ENCODE measurements at regions not wholly inside any gene's neighbourhood (a gene's known extent, or its start where the extent isn't known, plus 50 kb on each side); places are given as distances from the start of the nearest gene placed in this dataset.
"Not testable (repeated sequence)": the region's sequence is repeated elsewhere in the genome, so short reads cannot be mapped to it uniquely, and the experiment has no call there.

DNA sequence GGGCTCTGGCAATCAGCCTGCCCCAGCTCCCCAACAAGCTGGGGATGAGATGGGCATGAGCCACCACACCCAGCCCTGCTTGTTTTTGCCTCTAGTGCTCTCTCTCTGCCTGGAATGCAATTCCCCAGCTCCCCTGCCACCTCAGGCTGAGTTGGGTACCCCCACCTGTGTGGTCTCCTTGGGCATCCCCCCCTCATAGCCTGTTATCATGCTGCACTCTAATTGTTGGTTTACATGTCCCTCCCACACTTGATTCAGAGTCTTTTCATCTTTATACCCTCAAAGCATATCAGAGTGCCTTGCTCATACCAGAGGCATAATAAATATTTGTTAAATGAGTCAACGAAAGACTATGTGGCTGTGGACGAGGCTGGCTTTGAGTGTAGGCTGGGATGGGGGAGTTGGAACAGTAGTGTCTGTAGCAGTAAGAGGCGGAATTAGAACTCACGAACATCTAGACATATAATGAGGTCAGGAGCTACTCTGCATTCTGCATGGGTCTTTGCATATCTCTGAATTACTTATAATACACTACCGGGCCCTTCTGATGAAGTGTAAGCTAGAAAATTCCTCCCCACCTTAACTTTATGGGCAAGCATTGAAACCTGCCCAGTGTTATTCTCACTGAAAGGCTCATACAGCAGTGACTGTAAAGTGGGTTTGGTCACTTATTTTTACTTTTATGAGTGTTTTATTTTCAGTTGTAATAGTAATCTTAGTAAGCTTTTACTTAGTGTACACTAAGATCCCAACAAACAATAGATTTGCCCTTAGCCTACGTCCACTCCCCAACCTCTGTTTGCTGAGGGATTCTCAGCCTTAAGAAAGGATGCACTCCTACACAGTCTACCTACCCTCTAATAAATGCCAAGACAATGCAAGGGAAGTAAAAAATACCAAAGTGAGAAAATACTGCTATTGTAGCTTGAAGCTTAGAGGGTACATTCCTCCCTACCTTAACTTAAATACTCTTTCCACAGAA is 58.7 kb downstream of the EDN1 start:
- no peak for DNase-seq (ENCODE audit: low spot score)

DNA sequence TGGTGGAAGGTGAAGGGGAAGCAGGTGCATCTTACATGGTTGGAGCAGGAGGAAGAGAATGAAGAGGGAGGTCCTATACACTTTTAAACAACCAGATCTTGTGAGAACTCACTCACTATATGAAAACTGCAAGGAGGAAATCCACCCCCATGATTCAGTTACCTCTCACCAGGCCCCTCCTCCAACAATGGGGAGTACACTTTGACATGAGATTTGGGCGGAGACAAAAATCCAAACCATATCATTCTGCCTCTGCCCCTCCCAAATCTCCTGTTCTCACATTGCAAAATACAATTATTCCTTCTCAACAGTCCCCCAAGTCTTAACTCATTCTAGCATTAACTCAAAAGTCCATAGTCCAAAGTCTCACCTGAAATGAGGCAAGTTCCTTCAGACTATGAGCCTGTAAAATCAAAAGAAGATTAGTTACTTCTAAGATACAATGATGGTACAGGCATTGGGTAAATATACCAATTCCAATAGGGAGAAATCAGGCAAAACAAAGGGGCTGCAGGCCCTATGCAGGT is 60.5 kb downstream of the EDN1 start:
- DNase-seq (ENCODE audit: low spot score) = no peak

- no peak for DNase-seq (ENCODE audit: low spot score)
Observed at GRCh38 chr6:12351672-12352071, 61.5 kb downstream of the EDN1 start.

- no peak for DNase-seq (ENCODE audit: low spot score)
Observed at GRCh38 chr6:12353731-12354130, 63.6 kb downstream of the EDN1 start.

- no peak for DNase-seq (ENCODE audit: low spot score)
Observed at GRCh38 chr6:12354499-12354898, 64.3 kb downstream of the EDN1 start.

DNA sequence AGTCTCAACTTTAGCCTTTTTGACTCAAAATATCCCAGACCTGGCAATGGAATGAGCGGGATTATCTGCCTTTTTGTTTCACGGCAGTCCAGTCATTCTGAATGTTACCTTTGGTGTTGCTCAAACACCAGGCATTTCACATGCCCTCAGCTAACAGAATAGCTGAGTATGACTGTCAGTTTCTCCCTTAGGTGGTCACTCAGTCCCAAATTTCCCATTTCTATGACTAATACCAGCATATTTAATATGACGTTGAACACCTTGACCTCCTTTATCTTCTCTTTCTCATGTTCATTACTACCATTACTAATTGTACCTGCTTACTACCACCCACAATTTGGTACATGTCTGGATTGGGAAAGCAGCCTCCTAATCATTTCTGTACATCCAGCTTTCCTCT is 65.2 kb downstream of the EDN1 start:
- DNase-seq (ENCODE audit: low spot score) = no peak

- DNase-seq (ENCODE audit: low spot score) = no peak
Observed at GRCh38 chr6:12356431-12356830, 66.3 kb downstream of the EDN1 start.

DNA sequence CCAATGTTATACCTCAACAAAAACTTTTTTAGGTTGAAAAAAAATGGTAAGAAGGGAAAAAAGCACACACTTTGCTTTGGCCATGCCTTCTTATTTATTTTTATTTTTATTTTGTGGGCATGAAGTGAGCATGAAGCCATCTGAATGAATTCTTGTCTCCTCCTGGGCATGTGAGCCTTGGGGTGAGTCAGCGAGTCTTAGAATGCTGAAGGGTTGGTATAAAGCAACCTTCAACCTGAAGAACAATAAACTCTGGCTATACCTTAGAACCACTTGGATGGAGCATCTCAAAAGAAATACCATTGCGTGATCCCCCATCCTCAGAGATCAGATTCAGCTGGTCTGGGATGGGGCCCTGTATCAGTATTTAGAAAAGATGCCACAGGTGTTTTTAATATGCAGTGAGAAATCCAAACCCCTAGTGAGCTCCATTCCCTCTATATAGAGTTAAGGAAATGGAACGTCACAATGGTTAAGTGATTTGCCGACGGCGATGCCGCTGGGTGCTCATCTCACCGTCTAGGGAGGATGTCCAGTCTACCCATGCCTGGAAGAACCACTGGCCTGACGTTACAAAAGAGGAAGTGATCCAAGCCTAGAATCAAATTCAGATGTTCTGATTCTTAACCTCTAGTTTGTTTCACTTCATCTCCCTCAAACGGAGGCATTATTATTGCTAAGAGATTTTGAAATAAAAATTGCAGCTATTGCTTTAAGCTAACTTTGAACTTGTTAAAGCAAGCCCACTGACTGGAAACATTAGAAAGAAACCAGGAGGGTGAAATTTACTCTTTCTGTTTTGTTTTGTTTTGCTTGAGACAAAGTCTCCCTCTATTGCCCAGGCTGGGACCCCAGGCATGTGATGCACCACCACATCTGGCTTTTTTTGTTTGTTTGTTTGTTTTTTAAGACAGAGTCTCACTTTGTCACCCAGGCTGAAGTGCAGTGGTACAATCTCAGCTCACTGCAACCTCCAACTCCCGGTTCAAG is 67.1 kb downstream of the EDN1 start:
- DNase-seq (ENCODE audit: low spot score) = no peak

GRCh38 chr6:12359036-12359435 is 68.9 kb downstream of the EDN1 start:
- no peak for DNase-seq (ENCODE audit: low spot score)

- DNase-seq (ENCODE audit: low spot score) = no peak
Observed at GRCh38 chr6:12361042-12361765, 71.0 kb downstream of the EDN1 start.

DNA sequence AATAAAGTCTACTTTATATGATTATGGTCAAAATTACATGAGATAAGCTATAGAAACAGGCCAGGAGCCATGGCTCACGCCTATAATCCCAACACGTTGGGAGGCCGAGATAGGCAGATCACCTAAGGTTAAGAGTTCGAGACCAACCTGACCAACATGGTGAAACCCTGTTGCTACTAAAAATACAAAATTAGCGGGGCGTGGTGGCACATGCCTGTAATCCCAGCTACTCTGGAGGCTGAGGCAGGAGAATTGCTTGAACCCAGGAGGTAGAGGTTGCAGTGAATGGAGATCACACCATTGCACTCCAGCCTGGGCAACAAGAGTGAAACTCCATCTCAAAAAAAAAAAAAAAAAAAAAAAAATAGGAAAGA is 73.1 kb downstream of the EDN1 start:
- DNase-seq (ENCODE audit: low spot score) = not testable (repeated sequence)

GRCh38 chr6:12363651-12364381 is 73.7 kb downstream of the EDN1 start:
- no peak for DNase-seq (ENCODE audit: low spot score)

DNA sequence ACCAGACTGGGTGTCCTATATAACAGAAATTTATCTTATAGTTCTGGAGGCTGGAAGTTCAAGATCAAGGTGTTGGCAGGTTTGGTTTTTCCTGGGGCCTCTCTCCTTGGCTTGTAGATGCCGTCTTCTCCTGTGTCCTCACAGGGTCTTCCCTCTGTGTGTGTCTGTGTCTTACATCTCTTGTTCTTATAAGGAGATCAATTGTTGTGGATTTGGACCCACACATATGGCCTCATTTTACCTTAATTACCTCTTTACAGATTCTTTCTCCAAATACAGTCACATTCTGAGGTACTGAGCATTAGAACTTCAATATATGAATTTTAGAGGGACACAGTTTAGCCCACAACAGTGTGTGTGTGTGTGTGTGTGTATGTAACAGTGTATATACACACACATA is 74.5 kb downstream of the EDN1 start:
- DNase-seq (ENCODE audit: low spot score) = no peak

GRCh38 chr6:12366731-12367130 is 76.6 kb downstream of the EDN1 start:
- DNase-seq (ENCODE audit: low spot score) = no peak

DNA sequence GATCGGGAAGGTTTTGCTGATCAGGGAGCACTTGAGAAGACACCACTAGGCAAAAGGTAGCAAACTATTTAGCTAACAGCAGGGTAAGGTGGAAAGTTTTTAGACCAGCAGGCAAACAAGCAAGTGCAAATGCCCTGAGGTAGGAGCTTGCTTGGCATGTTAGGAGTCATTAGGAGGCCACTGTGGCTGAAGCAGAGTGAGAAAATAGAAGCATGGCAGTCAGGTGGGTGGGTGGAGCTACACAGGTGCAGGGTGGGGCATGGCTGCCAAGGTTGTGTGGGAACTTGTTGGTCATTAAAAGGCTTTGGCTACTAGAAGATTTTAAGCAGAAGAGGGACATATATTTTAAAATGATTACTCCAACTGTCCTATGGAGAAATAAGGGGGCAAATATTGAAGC is 77.3 kb downstream of the EDN1 start:
- no peak for DNase-seq (ENCODE audit: low spot score)

- DNase-seq (ENCODE audit: low spot score) = no peak
Observed at GRCh38 chr6:12369355-12369754, 79.2 kb downstream of the EDN1 start.

DNA sequence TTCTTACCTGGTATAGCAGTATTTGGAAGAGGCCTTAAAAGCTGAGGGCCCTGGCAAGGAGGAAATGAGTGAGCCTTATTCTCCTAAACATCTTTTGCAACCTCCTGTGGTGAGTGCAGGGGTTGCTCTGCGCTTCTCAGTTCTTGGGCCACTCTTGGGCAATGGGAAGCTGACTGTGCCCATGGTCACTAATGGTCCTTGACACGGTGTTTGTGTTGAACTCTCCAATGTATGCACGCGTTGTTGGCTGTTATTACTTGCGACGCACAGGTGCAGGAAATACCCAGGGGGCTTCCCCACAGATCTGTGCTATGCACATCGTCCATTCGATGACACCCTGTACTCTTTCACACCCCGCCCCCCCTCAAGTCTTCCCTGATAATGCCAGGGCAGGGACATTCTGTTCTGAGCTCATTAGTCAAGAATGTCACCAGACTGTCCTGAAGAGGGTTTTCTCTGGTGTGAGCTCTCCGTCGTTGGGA is 79.7 kb downstream of the EDN1 start:
- DNase-seq (ENCODE audit: low spot score) = no peak

DNA sequence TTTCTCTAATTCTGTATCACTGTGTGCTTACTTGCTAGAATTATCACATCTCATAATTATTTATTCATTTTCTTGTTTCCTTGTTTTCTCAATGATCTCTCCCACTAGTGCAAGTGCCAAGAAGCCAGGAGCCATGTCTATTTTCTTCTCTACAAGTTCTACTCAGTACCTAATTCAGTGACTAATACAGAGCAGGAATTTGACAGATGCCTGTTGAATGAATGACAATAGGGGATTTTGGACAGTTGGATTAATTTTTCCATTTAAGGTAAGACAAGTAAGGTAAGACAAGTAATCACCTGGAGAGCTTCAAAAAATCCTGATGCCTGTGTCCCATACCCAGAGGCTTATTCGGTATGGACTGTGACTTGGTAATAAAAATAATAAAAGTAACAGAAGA is 81.0 kb downstream of the EDN1 start:
- DNase-seq (ENCODE audit: low spot score) = no peak

- DNase-seq (ENCODE audit: low spot score) = no peak
Observed at GRCh38 chr6:12371641-12372146, 81.5 kb downstream of the EDN1 start.

GRCh38 chr6:12379181-12379580 is 89.0 kb downstream of the EDN1 start:
- DNase-seq (ENCODE audit: low spot score) = no peak

DNA sequence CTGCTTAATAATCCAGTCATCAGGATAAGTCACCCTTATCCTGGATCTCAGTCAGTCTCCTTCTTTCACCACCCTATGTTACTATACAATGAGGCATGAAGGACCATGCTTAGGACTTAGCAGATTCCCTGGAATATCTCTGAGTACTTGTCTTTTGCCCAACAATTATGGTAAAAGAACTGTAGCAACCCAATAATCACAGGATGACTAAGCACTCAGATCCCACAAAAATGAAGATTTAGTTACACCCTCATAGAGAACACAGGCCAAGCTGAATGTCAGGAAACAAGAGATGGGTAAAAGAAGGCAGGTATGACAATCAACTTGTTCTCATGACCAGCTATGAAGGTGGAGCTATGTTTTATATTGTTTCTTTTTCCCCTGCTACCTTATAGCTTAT is 91.4 kb downstream of the EDN1 start:
- DNase-seq (ENCODE audit: low spot score) = no peak

Data from activated CD4-positive, alpha-beta T cell treated with anti-CD3 and anti-CD28 coated beads, Interleukin-2, Interleukin-4, amounts not matched to agents 100 ng/mL and 50 ng/mL, durations not matched to agents 16 hours and 8 hours (primary cell).